ENCODE measurements at regions not wholly inside any gene's neighbourhood (a gene's known extent, or its start where the extent isn't known, plus 50 kb on each side); places are given as distances from the start of the nearest gene placed in this dataset.

DNA sequence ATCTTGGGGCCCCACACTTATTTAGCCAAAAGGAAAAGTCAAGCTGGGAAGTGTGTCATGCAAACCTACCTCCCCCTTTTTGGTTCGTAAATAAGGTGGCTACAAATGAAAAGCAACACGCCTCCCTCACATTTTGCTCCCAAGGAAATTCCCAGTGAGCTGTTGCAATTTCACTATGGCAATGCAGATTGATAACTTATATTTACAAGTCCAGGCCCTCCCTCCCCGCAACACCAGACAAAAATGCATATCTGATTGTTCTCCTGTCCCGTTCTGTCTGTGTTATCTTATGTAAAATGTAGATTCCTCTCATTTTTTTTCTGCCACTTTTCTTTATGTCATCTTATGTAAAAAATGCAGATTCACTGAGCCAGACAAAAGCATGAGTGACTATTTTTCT lies 1305.3 kb downstream of the SLITRK5 start:
- Histone ChIP-seq H3K27me3 (ENCODE audit: insufficient read depth, insufficient read length) (no peaks in the 10 kb centered on the region), H3K36me3 (ENCODE audit: insufficient read depth, insufficient read length, low read length) (no peaks in the 10 kb centered on the region), H3K9me3 (ENCODE audit: insufficient read depth, low read length) (no peaks in the 10 kb centered on the region), H3K9ac (ENCODE audit: insufficient read length, low read depth) (no peak overlapping the region), H3K4me3 (ENCODE audit: insufficient read length, low read depth) (no peak overlapping the region), H3K4me1 (ENCODE audit: insufficient read depth, insufficient read length) (no peaks in the 10 kb centered on the region)
- TF ChIP-seq ZNF274 (IDR thresholded peaks at IDR 0.05; ENCODE audit: low read depth, low read length) (no peak), YY1 (IDR thresholded peaks at IDR 0.05; ENCODE audit: insufficient read depth, insufficient read length) (no peak), SUZ12 (IDR thresholded peaks at IDR 0.05; ENCODE audit: extremely low read depth, insufficient read depth, insufficient read length) (no peak)
- no peak for DNase-seq (ENCODE audit: low read depth, low spot score)

DNA sequence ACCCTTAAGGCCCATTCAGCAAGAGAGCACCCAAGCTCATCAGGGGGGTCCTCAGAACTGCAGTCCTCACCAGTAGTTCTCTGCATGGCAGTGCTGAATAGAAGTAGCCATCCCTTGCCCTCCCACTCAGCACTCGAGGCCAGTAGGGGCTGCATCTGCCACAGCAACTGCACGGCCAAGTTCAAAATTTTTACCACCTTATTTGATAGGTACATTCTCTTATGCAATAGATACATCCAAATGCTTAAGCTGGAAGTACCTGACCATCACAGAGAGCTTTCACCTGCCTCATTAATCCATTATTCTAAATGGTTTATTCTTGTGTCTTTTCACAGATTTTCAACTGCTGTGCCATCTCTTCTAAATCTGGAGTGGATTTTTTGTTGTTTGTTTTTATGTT lies 1307.4 kb downstream of the SLITRK5 start:
- no peaks in the 10 kb centered on the region for H3K9me3 ChIP-seq (ENCODE audit: insufficient read depth, low read length)
- DNase-seq (ENCODE audit: low read depth, low spot score) = no peak
- H3K27me3 ChIP-seq (ENCODE audit: insufficient read depth, insufficient read length) = no peaks in the 10 kb centered on the region
- H3K36me3 ChIP-seq (ENCODE audit: insufficient read depth, insufficient read length, low read length) = no peaks in the 10 kb centered on the region
- no peaks in the 10 kb centered on the region for H3K4me1 ChIP-seq (ENCODE audit: insufficient read depth, insufficient read length)
- no peak for TF ChIP-seq YY1 (IDR thresholded peaks at IDR 0.05; ENCODE audit: insufficient read depth, insufficient read length)
- no peak for TF ChIP-seq ZNF274 (IDR thresholded peaks at IDR 0.05; ENCODE audit: low read depth, low read length)
- no peak for TF ChIP-seq SUZ12 (IDR thresholded peaks at IDR 0.05; ENCODE audit: extremely low read depth, insufficient read depth, insufficient read length)
- no peak overlapping the region for H3K4me3 ChIP-seq (ENCODE audit: insufficient read length, low read depth)
- H3K9ac ChIP-seq (ENCODE audit: insufficient read length, low read depth) = no peak overlapping the region

DNA sequence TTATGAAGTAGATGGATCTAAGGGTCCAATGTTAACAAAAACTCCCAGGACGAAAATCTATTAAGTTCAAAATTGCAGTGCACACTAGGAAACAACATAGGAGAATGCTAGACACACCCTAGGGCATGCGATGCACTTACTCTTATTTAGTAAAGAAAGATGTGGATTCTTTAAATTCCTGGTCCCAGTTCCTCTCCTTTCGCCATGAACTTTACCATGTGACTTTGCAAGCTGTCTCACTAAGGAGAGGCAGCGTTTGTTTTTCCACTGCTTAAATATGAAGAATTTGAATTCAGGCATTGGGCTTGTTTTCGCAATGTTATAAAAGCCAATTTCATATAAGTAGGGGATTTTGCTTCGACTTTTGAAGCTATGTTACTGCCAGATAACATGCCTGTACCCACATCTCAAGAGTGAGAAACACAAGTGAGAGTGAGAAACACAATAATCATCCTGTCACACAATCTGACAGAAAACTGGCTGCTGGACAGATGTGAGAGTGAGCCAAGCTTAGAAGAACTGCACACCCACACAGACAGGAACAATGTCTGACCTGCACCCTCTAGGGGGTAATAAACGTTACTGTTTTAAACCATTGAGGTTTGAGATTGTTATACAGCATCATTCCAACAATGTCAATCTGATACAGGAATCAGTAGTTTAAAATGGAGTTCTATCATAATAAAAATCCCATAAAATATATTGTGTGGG lies 1308.4 kb downstream of the SLITRK5 start:
- no peak overlapping the region for H3K9ac ChIP-seq (ENCODE audit: insufficient read length, low read depth)
- no peak for DNase-seq (ENCODE audit: low read depth, low spot score)
- H3K36me3 ChIP-seq (ENCODE audit: insufficient read depth, insufficient read length, low read length) = no peaks in the 10 kb centered on the region
- no peak overlapping the region for H3K4me3 ChIP-seq (ENCODE audit: insufficient read length, low read depth)
- H3K27me3 ChIP-seq (ENCODE audit: insufficient read depth, insufficient read length) = no peaks in the 10 kb centered on the region
- TF ChIP-seq YY1 (IDR thresholded peaks at IDR 0.05; ENCODE audit: insufficient read depth, insufficient read length) (no peak), SUZ12 (IDR thresholded peaks at IDR 0.05; ENCODE audit: extremely low read depth, insufficient read depth, insufficient read length) (no peak), ZNF274 (IDR thresholded peaks at IDR 0.05; ENCODE audit: low read depth, low read length) (no peak)
- H3K9me3 ChIP-seq (ENCODE audit: insufficient read depth, low read length) = no peaks in the 10 kb centered on the region
- H3K4me1 ChIP-seq (ENCODE audit: insufficient read depth, insufficient read length) = no peaks in the 10 kb centered on the region

DNA sequence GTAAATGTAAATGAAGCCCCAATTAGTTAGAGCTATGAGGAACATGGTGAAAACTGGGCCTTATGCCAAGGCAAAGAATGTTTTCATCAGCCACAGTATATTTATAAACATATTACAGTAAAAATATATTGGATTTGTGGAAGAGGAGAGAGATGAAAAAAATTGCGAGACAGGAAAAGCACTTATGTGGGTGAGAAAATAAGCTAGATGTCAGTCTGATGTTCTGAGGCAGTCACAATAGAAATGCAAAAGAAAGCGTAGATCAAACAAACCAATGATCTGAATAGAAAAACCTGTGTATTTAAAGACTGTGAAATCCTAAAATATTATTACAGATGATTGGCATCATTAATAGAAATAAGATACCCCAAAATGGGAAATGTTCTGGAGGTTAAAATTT lies 1332.5 kb downstream of the SLITRK5 start:
- Histone ChIP-seq H3K9me3 (ENCODE audit: insufficient read depth, low read length) (no peaks in the 10 kb centered on the region), H3K4me3 (ENCODE audit: insufficient read length, low read depth) (no peak overlapping the region), H3K36me3 (ENCODE audit: insufficient read depth, insufficient read length, low read length) (no peaks in the 10 kb centered on the region), H3K4me1 (ENCODE audit: insufficient read depth, insufficient read length) (no peaks in the 10 kb centered on the region), H3K9ac (ENCODE audit: insufficient read length, low read depth) (no peak overlapping the region), H3K27me3 (ENCODE audit: insufficient read depth, insufficient read length) (no peaks in the 10 kb centered on the region)
- no peak for DNase-seq (ENCODE audit: low read depth, low spot score)
- TF ChIP-seq SUZ12 (IDR thresholded peaks at IDR 0.05; ENCODE audit: extremely low read depth, insufficient read depth, insufficient read length) = no peak
- TF ChIP-seq ZNF274 (IDR thresholded peaks at IDR 0.05; ENCODE audit: low read depth, low read length) = no peak
- TF ChIP-seq YY1 (IDR thresholded peaks at IDR 0.05; ENCODE audit: insufficient read depth, insufficient read length) = no peak

DNA sequence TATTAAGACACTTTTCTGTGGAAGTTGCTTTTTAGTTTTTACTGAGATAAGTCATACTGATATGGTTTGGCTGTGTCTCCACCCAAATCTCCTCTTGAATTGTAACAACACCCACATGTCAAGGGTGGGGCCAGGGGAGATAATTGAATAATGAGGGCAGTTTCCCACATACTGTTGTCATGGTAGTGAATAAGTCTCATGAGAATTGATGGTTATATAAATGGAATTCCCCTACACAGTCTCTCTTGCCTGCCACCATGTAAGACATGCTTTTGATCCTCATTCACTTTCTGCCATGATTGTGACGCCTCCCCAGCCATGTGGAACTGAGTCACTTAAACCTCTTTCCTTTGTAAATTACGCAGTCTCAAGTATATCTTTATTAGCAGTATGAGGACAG lies 1340.4 kb downstream of the SLITRK5 start:
- Histone ChIP-seq H3K9ac (ENCODE audit: insufficient read length, low read depth) (no peak overlapping the region), H3K4me3 (ENCODE audit: insufficient read length, low read depth) (no peak overlapping the region), H3K4me1 (ENCODE audit: insufficient read depth, insufficient read length) (no peaks in the 10 kb centered on the region), H3K9me3 (ENCODE audit: insufficient read depth, low read length) (no peaks in the 10 kb centered on the region), H3K27me3 (ENCODE audit: insufficient read depth, insufficient read length) (no peaks in the 10 kb centered on the region), H3K36me3 (ENCODE audit: insufficient read depth, insufficient read length, low read length) (no peaks in the 10 kb centered on the region)
- DNase-seq (ENCODE audit: low read depth, low spot score) = no peak
- no peak for TF ChIP-seq SUZ12 (IDR thresholded peaks at IDR 0.05; ENCODE audit: extremely low read depth, insufficient read depth, insufficient read length)
- no peak for TF ChIP-seq ZNF274 (IDR thresholded peaks at IDR 0.05; ENCODE audit: low read depth, low read length)
- no peak for TF ChIP-seq YY1 (IDR thresholded peaks at IDR 0.05; ENCODE audit: insufficient read depth, insufficient read length)

DNA sequence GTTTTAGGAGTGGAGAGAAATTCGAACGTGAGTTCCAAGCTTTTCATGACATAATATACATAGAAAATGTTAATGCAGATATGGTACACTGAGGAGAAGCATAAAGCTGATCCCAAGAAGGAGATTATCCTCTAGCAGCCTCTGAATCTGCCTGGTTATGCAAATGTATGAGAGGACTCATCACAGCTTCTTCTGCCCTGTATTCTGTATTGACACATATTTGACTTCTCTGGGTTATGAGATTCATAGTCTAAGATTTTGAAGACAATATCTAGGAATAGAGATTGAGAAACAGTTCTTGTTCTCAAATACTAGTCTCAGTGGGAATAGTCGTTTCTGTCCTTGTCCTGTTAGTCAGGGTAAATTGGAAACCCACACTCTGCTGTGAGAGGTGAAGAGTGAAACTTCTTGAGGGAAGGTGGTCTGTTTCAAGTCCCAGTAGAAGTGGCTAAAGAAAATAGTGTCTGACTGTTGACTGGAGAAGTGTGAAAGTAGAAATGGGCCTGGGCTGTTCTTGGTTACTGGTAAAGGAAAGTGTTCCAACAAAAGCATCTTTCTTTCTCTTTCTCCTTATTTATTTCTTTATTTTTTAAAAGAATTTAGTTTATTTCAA lies 1356.6 kb downstream of the SLITRK5 start:
- Histone ChIP-seq H3K9me3 (ENCODE audit: insufficient read depth, low read length) (no peaks in the 10 kb centered on the region), H3K4me3 (ENCODE audit: insufficient read length, low read depth) (no peak overlapping the region), H3K27me3 (ENCODE audit: insufficient read depth, insufficient read length) (no peaks in the 10 kb centered on the region), H3K36me3 (ENCODE audit: insufficient read depth, insufficient read length, low read length) (no peaks in the 10 kb centered on the region), H3K9ac (ENCODE audit: insufficient read length, low read depth) (no peak overlapping the region), H3K4me1 (ENCODE audit: insufficient read depth, insufficient read length) (no peaks in the 10 kb centered on the region)
- TF ChIP-seq SUZ12 (IDR thresholded peaks at IDR 0.05; ENCODE audit: extremely low read depth, insufficient read depth, insufficient read length) (no peak), ZNF274 (IDR thresholded peaks at IDR 0.05; ENCODE audit: low read depth, low read length) (no peak), YY1 (IDR thresholded peaks at IDR 0.05; ENCODE audit: insufficient read depth, insufficient read length) (no peak)
- DNase-seq (ENCODE audit: low read depth, low spot score) = no peak

DNA sequence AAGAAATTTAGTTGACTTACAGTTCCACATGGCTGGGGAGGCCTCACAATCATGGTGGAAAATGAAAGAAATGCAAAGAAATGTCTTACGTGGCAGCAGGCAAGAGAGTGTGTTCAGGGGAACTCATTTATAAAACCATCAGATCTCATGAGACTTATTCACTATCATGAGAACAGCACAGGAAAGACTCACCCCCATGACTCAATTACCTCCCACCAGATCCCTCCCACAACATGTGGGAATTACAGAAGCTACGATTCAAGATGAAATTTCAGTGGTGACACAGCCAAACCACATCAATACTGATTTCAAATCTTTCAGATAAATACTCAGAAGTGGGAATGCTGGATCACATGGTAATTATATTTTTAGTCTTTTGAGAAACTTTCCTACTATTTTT lies 1357.9 kb downstream of the SLITRK5 start:
- H3K9me3 ChIP-seq (ENCODE audit: insufficient read depth, low read length) = no peaks in the 10 kb centered on the region
- no peak for DNase-seq (ENCODE audit: low read depth, low spot score)
- no peak overlapping the region for H3K9ac ChIP-seq (ENCODE audit: insufficient read length, low read depth)
- no peaks in the 10 kb centered on the region for H3K4me1 ChIP-seq (ENCODE audit: insufficient read depth, insufficient read length)
- no peak overlapping the region for H3K4me3 ChIP-seq (ENCODE audit: insufficient read length, low read depth)
- no peak for TF ChIP-seq SUZ12 (IDR thresholded peaks at IDR 0.05; ENCODE audit: extremely low read depth, insufficient read depth, insufficient read length)
- no peak for TF ChIP-seq ZNF274 (IDR thresholded peaks at IDR 0.05; ENCODE audit: low read depth, low read length)
- no peak for TF ChIP-seq YY1 (IDR thresholded peaks at IDR 0.05; ENCODE audit: insufficient read depth, insufficient read length)
- H3K36me3 ChIP-seq (ENCODE audit: insufficient read depth, insufficient read length, low read length) = no peaks in the 10 kb centered on the region
- H3K27me3 ChIP-seq (ENCODE audit: insufficient read depth, insufficient read length) = no peaks in the 10 kb centered on the region
